HG02571 (cell line): ENCODE measurements at regions not wholly inside any gene's neighbourhood (a gene's known extent, or its start where the extent isn't known, plus 50 kb on each side); places are given as distances from the start of the nearest gene placed in this dataset.
"Not testable (repeated sequence)": the region's sequence is repeated elsewhere in the genome, so short reads cannot be mapped to it uniquely, and the experiment has no call there.

Experiments
- ATAC-seq: cut with Tn5 transposase; IDR thresholded peaks from one replicate; pipeline ENCODE4 v1.9.1; 2021; ENCODE audit warnings: mild to moderate bottlenecking, moderate library complexity; ENCODE audit not compliant: unreplicated experiment

GRCh38 chr5:152118676-152119470, 194.2 kb upstream of the GLRA1 start:
- ATAC-seq = no peak

- no peak for ATAC-seq
Observed at GRCh38 chr5:152116934-152117333, 192.3 kb upstream of the GLRA1 start.

DNA sequence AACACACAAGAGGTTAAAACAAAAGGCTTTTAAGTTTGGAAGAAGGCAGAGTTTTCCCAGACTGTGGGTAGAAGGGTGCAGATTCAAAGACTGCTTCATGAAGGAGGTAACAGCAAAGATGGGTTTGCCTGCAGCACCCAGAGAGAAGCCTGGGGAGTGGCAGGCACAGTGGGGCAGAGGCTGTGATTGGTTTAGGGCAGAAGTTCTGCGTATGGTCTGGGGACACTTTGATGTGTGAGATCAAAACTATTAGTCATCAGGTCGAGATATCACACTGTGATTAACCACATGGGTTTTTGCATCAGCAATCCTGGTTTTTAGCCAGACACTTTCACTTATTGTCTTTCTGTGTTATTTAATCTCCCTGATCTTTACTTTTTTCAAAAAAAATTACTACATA, 188.8 kb upstream of the GLRA1 start:
- ATAC-seq = no peak

GRCh38 chr5:152107220-152107619, 182.6 kb upstream of the GLRA1 start:
- ATAC-seq = no peak

DNA sequence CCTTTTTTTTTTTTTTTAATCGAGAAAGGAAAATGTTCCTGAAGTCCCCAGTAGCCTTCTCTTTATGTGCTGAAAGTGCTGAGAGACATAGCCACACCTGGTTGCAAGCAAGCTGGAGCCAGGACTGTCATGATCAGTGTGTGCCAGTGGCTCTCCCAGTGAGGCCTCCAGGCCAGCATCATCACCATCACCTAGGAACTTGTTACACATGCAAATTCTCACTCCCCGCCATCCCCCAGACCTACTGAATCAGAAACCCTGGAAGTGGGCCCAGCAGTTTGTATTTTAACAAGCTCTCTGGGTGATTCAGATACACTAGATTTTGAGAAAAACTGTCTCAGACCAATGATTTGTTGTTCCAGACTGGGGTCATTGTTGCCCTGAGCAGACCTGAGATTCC, 181.9 kb upstream of the GLRA1 start:
- ATAC-seq = no peak

DNA sequence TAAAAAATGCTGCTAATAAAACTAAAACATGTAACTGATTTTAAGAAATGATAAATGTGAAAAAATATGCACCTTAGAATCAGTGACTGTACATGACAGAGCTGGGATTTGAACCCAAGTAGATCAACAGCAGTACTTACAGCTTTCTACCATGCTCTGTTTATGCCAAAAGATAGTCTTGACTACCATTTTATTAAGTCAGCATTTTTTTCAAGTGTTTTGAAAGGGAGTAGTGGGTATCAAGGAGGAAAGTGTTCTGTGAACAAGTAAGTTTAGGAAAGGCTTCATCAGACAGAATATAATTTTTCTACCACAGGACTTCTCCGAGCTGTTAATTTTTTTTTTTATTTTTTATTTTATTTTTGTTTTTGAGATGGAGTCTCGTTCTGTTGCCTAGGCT, 180.4 kb upstream of the GLRA1 start:
- ATAC-seq = no peak

DNA sequence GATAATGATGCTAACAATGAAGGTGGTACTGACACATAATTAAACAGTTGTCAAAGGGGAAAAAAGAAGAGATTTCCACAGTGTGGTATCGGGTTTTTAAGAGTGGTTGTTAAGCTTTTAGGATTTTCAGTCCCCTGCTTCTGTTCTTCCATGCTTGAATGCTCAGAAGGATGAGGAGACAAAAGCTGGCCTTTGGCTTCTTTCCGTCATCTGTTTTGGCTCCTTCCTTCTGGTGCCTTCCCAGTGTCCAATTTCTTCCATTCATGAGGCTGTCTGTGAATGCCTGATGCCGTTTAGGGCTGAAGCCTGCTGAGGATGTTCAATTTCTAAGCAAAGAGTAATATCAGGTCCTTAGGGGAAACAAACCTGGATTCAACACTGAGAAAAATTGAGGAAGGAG, 179.6 kb upstream of the GLRA1 start:
- ATAC-seq = no peak

GRCh38 chr5:152102908-152103307, 178.3 kb upstream of the GLRA1 start:
- ATAC-seq = not testable (repeated sequence)

GRCh38 chr5:152102057-152102456, 177.4 kb upstream of the GLRA1 start:
- no peak for ATAC-seq

DNA sequence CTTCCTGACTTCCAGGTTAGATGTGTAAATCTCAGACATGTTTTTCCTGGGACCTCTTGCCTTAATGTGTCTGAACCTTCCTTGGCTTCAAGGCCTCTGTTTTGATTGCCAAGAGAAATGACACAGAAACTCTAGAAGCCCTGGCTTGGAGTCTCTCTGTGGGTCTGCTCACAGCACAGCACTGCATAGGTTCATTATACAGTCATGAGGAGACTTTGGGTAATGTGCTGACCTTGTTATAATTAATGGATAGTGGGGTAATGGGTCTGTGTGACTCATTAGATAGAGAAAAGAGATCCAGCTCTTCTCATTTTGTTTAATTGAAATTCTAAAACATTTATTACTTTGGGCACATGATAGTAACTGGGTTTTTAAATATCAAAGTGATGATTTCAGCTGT, 175.8 kb upstream of the GLRA1 start:
- no peak for ATAC-seq

DNA sequence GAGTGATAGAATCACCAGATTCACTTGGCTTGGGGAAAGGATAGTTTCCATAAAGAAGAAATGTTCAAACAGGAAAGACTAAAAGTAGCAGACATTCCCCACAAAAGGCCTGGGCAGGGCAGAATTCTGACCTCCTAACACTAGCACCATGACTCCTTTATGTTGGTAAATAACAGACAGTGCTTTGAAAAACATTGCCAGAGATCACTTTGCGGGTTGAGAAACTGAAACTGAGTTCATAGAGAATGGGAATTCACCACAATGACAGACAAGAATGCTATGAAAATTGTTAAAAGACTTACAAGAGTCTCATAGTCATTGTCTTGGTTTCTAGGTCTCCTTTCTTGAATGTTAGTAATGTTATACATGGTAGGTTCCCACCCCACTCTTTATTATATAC, 172.5 kb upstream of the GLRA1 start:
- ATAC-seq = no peak

- ATAC-seq = no peak
Observed at GRCh38 chr5:152094716-152095115, 170.1 kb upstream of the GLRA1 start.

- ATAC-seq = no peak
Observed at GRCh38 chr5:152094060-152094459, 169.4 kb upstream of the GLRA1 start.

DNA sequence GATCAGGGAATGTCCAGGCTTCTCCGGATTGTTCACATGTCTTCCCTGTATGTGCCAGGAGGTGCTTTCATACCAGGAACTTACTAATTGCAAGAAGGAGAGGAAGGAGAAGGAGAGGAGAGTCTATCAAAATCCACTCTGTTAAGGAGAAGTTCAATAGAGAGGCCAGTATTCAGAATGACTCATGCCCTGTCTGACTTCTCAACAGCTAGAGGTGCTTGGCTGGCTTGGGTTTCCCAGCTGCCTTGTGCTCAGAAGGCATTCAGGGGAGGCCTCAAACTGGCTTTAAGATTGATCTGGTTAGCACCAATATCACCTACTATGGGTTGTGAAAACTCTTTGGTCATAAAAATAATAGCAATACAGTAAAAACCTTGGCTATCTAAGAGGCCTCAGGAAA, 167.9 kb upstream of the GLRA1 start:
- no peak for ATAC-seq

DNA sequence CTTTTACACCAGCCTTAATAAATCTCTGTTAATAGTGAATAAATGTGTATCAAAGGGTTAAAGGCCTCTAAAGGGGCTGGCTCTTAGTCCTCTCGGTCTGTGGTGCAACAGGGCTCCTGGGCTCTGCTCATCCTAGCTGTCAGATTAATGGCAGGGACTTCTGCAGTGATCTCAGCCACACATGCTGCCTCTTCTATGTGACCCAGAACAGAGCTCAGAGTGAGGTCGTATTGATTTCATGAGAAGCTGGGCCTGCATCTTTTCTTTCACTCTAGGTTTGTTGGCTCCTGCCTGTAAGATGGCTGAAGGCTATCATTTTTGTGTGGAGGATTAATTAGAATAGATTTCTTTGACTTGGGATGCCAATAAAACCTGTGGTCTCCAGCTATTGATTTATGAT, 165.0 kb upstream of the GLRA1 start:
- ATAC-seq = no peak

- no peak for ATAC-seq
Observed at GRCh38 chr5:152086668-152087067, 162.0 kb upstream of the GLRA1 start.

- ATAC-seq = no peak
Observed at GRCh38 chr5:152084476-152084875, 159.8 kb upstream of the GLRA1 start.

DNA sequence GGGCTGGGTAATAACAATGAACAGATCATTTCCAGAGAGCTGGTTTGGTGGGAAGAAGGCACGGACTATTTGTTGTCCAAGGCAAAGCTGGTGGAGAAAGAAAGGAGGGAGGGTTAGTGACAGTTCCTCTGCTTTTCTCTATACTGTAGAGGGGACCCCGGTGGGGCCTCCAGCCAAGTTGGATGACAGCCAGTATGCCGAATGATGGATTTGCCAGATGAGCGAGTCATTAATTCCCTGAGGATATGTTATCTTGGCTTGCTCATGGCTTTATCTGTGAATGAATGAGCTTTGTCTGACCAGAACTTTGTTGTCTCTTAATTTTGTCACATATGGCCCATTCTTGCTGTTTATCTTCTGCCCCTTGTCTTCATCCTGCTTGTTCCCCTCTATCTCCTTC, 158.6 kb upstream of the GLRA1 start:
- ATAC-seq = no peak

DNA sequence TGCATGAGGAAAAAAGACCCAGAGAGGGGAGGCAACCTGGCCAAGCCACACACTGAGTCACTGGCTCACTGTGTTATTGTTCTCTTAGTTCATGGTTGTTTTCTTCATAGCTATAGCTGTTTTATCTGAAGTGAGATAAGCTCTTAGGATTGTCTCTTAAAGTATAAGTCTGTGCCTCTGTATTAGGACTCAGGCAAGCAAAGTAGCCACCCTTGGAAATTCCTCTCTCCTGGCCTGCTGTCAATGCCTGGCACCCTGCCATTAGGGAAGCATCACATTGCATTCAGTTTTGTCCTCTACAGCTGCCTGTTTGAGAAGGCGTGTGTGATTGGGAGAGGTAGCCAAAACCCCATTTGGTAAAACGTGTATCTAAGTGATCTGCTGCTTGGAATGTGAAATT, 147.4 kb upstream of the GLRA1 start:
- no peak for ATAC-seq

DNA sequence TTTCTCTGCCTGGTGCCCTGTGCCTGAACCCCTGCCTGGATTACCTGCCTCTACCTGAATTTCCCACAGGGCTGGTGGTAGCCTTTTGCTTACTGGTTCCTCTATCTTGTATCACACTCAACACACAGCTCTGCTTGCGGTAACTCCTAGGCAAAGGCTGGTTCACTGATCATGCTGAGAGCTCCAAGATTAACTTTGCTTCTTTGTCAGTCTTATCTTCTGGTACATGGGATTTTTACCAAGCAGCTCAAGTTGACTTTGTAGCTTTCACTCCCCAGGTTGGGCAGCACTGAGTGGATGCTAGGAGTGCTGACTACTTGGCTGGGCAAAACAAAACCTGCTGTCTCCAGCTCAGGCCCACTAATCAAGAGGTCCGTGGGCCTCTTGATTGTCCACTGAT, 145.9 kb upstream of the GLRA1 start:
- no peak for ATAC-seq

GRCh38 chr5:152066784-152067183, 142.1 kb upstream of the GLRA1 start:
- ATAC-seq = no peak

GRCh38 chr5:152063004-152063403, 138.4 kb upstream of the GLRA1 start:
- no peak for ATAC-seq

GRCh38 chr5:152061095-152061494, 136.4 kb upstream of the GLRA1 start:
- ATAC-seq = no peak
